ENCODE measurements at regions not wholly inside any gene's neighbourhood (a gene's known extent, or its start where the extent isn't known, plus 50 kb on each side); places are given as distances from the start of the nearest gene placed in this dataset.

DNA sequence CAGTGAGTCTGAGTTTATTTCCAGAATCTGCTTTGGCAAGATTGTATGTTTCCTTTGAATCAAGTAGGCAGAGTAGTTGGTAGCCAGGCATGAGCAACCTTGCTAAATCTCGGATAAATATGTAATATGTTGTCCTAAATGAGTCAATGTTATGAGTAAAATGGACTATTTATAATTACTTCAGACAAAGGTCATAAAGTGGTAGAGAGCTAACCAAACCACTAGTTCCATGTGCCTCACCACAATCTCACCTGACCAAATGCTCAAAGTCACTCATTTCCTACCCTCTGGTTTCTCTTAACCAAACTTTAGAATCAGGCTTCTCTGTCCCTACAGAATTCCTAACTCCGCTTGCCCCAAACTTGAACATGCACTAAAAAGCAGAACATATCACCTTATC lies 261.2 kb upstream of the FSIP2 start:
- Histone ChIP-seq H3K36me3 (no peaks in the 10 kb centered on the region), H3K27me3 (no peaks in the 10 kb centered on the region), H3K4me1 (no peaks in the 10 kb centered on the region), H3K9me3 (peaks cover 0 to 3% (median 0%) of the 10 kb centered on the region in 12 donors), H3K27ac (no peak overlapping the region), H3K4me3 (no peak overlapping the region)
- ATAC-seq (no peak), DNase-seq (no peak)
- WGBS, 4 donors, result 52 to 63% (median 58%) methylated on average over 2 of the region's 2 CpGs
- intact Hi-C loops (cut with DNase I), result no loop called here
- TF ChIP-seq POLR2A (IDR thresholded peaks at IDR 0.05) (no peak), CTCF (IDR thresholded peaks at IDR 0.05) (no peak)

GRCh38 chr2:185484602-185485001 lies 254.0 kb upstream of the FSIP2 start:
- 87 to 100% (median 93%) methylated on average over 1 of the region's 1 CpG for WGBS, 4 donors
- TF ChIP-seq CTCF (IDR thresholded peaks at IDR 0.05) (no peak), POLR2A (IDR thresholded peaks at IDR 0.05) (no peak)
- no peak for ATAC-seq

GRCh38 chr2:185502351-185502750 lies 236.3 kb upstream of the FSIP2 start:
- Histone ChIP-seq H3K27ac (no peak overlapping the region), H3K36me3 (no peaks in the 10 kb centered on the region), H3K4me1 (no peaks in the 10 kb centered on the region), H3K27me3 (no peaks in the 10 kb centered on the region), H3K4me3 (no peak overlapping the region), H3K9me3 (peaks cover 0 to 65% (median 22%) of the 10 kb centered on the region in 12 donors)
- no peak for TF ChIP-seq CTCF (IDR thresholded peaks at IDR 0.05)
- TF ChIP-seq POLR2A (IDR thresholded peaks at IDR 0.05), result no peak
- intact Hi-C loops (cut with DNase I), result no loop called here
- DNase-seq (no peak), ATAC-seq (no peak)
- 17 to 36% (median 25%) methylated on average over 1 of the region's 1 CpG for WGBS, 4 donors

More at GRCh38 chr2:185484602-185485001, 254.0 kb upstream of the FSIP2 start:
- intact Hi-C loops (cut with DNase I), result no loop called here
- H3K27ac ChIP-seq, result no peak overlapping the region
- no peak overlapping the region for H3K4me3 ChIP-seq
- DNase-seq, result no peak
- H3K36me3 ChIP-seq, result no peaks in the 10 kb centered on the region
- H3K4me1 ChIP-seq, result no peaks in the 10 kb centered on the region
- no peaks in the 10 kb centered on the region for H3K27me3 ChIP-seq
- peaks cover 0 to 8% (median 0%) of the 10 kb centered on the region in 12 donors for H3K9me3 ChIP-seq

- Histone ChIP-seq H3K27ac (no peak overlapping the region), H3K4me1 (no peaks in the 10 kb centered on the region), H3K9me3 (peaks cover 0 to 94% (median 60%) of the 10 kb centered on the region in 12 donors), H3K36me3 (no peaks in the 10 kb centered on the region), H3K4me3 (no peak overlapping the region), H3K27me3 (no peaks in the 10 kb centered on the region)
- DNase-seq, result no peak
- ATAC-seq, result no peak
- 47 to 61% (median 58%) methylated on average over 4 of the region's 4 CpGs for WGBS, 4 donors
- intact Hi-C loops (cut with DNase I), result no loop called here
- no peak for TF ChIP-seq POLR2A (IDR thresholded peaks at IDR 0.05)
- no peak for TF ChIP-seq CTCF (IDR thresholded peaks at IDR 0.05)
Observed at GRCh38 chr2:185507719-185508118, 230.9 kb upstream of the FSIP2 start.
